Liver (tissue), 8 donors: ENCODE measurements at regions not wholly inside any gene's neighbourhood (a gene's known extent, or its start where the extent isn't known, plus 50 kb on each side); places are given as distances from the start of the nearest gene placed in this dataset.

Experiments used
- DNase-seq: peaks from one replicate; pipeline ENCODE4 v3.0.0-alpha.2; 2017; ENCODE audit warnings: low spot score
- H3K27ac ChIP-seq, 2 donors: one replicate each; pipeline ENCODE4 v1.7.0; 2013; ENCODE audit warnings: inconsistent platforms in 2 of 2, low read length in 2 of 2, control low read depth in 1 of 2, low read depth in 1 of 2, mild to moderate bottlenecking in 1 of 2
- H3K27me3 ChIP-seq, 4 donors: one replicate each; pipeline versions ENCODE4 v1.6.1 to v1.7.0; 2013; ENCODE audit warnings: low read length in 3 of 4, inconsistent platforms in 1 of 4, mild to moderate bottlenecking in 1 of 4, moderate library complexity in 1 of 4; ENCODE audit not compliant: control insufficient read depth in 4 of 4, insufficient read depth in 4 of 4
- H3K36me3 ChIP-seq, 4 donors: one replicate each; pipeline versions ENCODE4 v1.6.1 to v1.7.0; 2013; ENCODE audit warnings: low read length in 3 of 4, mild to moderate bottlenecking in 3 of 4, low read depth in 1 of 4, moderate library complexity in 1 of 4; ENCODE audit not compliant: control insufficient read depth in 4 of 4, insufficient read depth in 3 of 4
- H3K4me1 ChIP-seq, 4 donors: one replicate each; pipeline versions ENCODE4 v1.6.1 to v1.7.0; 2013; ENCODE audit warnings: low read length in 3 of 4, mild to moderate bottlenecking in 3 of 4, moderate library complexity in 1 of 4; ENCODE audit not compliant: control insufficient read depth in 4 of 4, insufficient read depth in 4 of 4
- H3K4me3 ChIP-seq, 3 donors: one replicate each; pipeline versions ENCODE4 v1.6.1 to v1.7.0; 2013; ENCODE audit warnings: low read length in 3 of 3, control low read depth in 1 of 3, low read depth in 1 of 3, mild to moderate bottlenecking in 1 of 3
- H3K9ac ChIP-seq, 2 donors: one replicate each; pipeline ENCODE4 v1.7.0; 2013; ENCODE audit warnings: low read length in 2 of 2, mild to moderate bottlenecking in 2 of 2, moderate library complexity in 2 of 2, control low read depth in 1 of 2, low read depth in 1 of 2
- H3K9me3 ChIP-seq, 4 donors: one replicate each; pipeline versions ENCODE4 v1.6.1 to v1.7.0; 2013; ENCODE audit warnings: low read length in 3 of 4; ENCODE audit not compliant: control insufficient read depth in 4 of 4
- EGR1 ChIP-seq, 2 donors: IDR thresholded peaks; 2 replicates each; pipeline ENCODE4 v1.6.1; 2016 to 2018; ENCODE audit warnings: antibody characterized with exemption in 2 of 2, low read depth in 2 of 2
- FOXA1 ChIP-seq: IDR thresholded peaks from 2 replicates; pipeline ENCODE4 v1.6.1; 2016; ENCODE audit warnings: antibody characterized with exemption
- FOXA2 ChIP-seq: IDR thresholded peaks from 2 replicates; pipeline ENCODE4 v1.6.1; 2016; ENCODE audit warnings: antibody characterized with exemption
- GABPA ChIP-seq, 2 donors: IDR thresholded peaks in 1 of 2; conservative IDR thresholded peaks in 1 of 2; 2 replicates each; pipeline ENCODE4 v1.6.1; 2016; ENCODE audit warnings: antibody characterized with exemption in 2 of 2, mild to moderate bottlenecking in 1 of 2, moderate library complexity in 1 of 2
- HNF4A ChIP-seq, 2 donors: conservative IDR thresholded peaks; 2 replicates each; pipeline ENCODE4 v1.6.1; 2016; ENCODE audit warnings: antibody characterized with exemption in 2 of 2, mild to moderate bottlenecking in 2 of 2
- HNF4G ChIP-seq: IDR thresholded peaks from 2 replicates; pipeline ENCODE4 v1.6.1; 2016; ENCODE audit warnings: antibody characterized with exemption
- JUND ChIP-seq, 2 donors: IDR thresholded peaks; 2 replicates each; pipeline ENCODE4 v1.6.1; 2016; ENCODE audit warnings: antibody characterized with exemption in 2 of 2
- NR2F2 ChIP-seq: IDR thresholded peaks from 2 replicates; pipeline ENCODE4 v1.6.1; 2016; ENCODE audit warnings: antibody characterized with exemption
- RAD21 ChIP-seq, 2 donors: IDR thresholded peaks; 2 replicates each; pipeline ENCODE4 v1.6.1; 2016; ENCODE audit warnings: antibody characterized with exemption in 2 of 2, mild to moderate bottlenecking in 2 of 2
- RXRA ChIP-seq, 2 donors: IDR thresholded peaks; 2 replicates each; pipeline ENCODE4 v1.6.1; 2017 to 2018; ENCODE audit warnings: antibody characterized with exemption in 2 of 2, mild to moderate bottlenecking in 1 of 2
- SP1 ChIP-seq: IDR thresholded peaks from 2 replicates; pipeline ENCODE4 v1.6.1; 2018; ENCODE audit warnings: antibody characterized with exemption, mild to moderate bottlenecking
- TAF1 ChIP-seq: conservative IDR thresholded peaks from 2 replicates; pipeline ENCODE4 v1.6.1; 2016; ENCODE audit warnings: antibody characterized with exemption, mild to moderate bottlenecking
- YY1 ChIP-seq: IDR thresholded peaks from 2 replicates; pipeline ENCODE4 v1.6.1; 2016; ENCODE audit warnings: antibody characterized with exemption, mild to moderate bottlenecking
- WGBS: extraction: QIAGEN DNeasy Blood & Tissue Kit; methylation state at CpG from one replicate; pipeline ENCODE4 v1.1.7; 2013; 5-methylcytosine and 5-hydroxymethylcytosine counted together
- TF ChIP-seq, protein P1 (sequence below): fragments of 150-350 bp; IDR thresholded peaks from 2 replicates; pipeline ENCODE4 v1.5.1; 2017; ENCODE audit warnings: improper control_type of control experiment, low read depth, low read length; ENCODE audit not compliant: missing input control
- TF ChIP-seq, protein P2 (sequence below): IDR thresholded peaks from 2 replicates; pipeline ENCODE4 v1.6.1; 2016; ENCODE audit warnings: antibody characterized with exemption
- TF ChIP-seq, protein P3 (sequence below): IDR thresholded peaks from 2 replicates; pipeline ENCODE4 v1.6.1; 2016; ENCODE audit warnings: antibody characterized with exemption, mild to moderate bottlenecking
- TF ChIP-seq, protein P4 (sequence below): IDR thresholded peaks from 2 replicates; pipeline ENCODE4 v1.6.1; 2016; ENCODE audit warnings: antibody characterized with exemption
- TF ChIP-seq, protein P5 (sequence below): IDR thresholded peaks from 2 replicates; pipeline ENCODE4 v1.6.1; 2016; ENCODE audit warnings: antibody characterized with exemption
- donor health status: healthy.
- donor health status: healthy.
- donor health status: healthy.
- donor health status: healthy.
- donor health status: healthy.

DNA sequence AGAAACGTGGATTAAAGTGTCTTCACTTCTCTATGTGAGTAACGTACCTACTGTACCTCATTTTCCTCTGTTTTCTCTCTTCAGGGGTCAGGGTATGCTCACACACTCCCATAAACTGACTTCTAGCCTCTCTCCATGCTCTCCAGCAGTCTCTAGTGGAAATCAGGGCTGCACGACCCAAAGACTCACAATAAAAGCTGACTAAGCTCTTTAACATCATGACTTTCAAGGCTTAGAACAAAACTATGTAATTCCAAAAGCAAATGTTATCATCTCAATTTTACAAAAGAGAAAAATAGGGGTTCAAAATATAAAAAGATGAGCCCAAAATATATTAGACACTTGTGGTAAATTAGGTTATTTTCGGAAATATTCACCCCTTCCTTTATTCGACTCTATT, 62.5 kb upstream of the KRTAP11-1 start:
- Histone ChIP-seq H3K36me3 (no peaks in the 10 kb centered on the region), H3K9ac (no peak overlapping the region), H3K27ac (no peak overlapping the region), H3K27me3 (no peaks in the 10 kb centered on the region), H3K4me3 (no peak overlapping the region), H3K4me1 (no peaks in the 10 kb centered on the region), H3K9me3 (no peaks in the 10 kb centered on the region)
- 55% methylated on average over 5 of the region's 5 CpGs for WGBS
- TF ChIP-seq FOXA2 (no peak), HNF4G (no peak), JUND (IDR thresholded peaks at IDR 0.05) (no peak), SP1 (no peak), NR2F2 (no peak), RAD21 (IDR thresholded peaks at IDR 0.05) (no peak), TAF1 (no peak), RXRA (IDR thresholded peaks at IDR 0.05) (no peak), GABPA (IDR thresholded peaks at IDR 0.05 in 1 of 2, conservative IDR thresholded peaks at IDR 0.05 in 1 of 2) (no peak), HNF4A (conservative IDR thresholded peaks at IDR 0.05) (no peak), YY1 (no peak), FOXA1 (no peak), EGR1 (IDR thresholded peaks at IDR 0.05; ENCODE audit: low read depth in 2 of 2) (no peak)
- TF ChIP-seq, protein P1, sequence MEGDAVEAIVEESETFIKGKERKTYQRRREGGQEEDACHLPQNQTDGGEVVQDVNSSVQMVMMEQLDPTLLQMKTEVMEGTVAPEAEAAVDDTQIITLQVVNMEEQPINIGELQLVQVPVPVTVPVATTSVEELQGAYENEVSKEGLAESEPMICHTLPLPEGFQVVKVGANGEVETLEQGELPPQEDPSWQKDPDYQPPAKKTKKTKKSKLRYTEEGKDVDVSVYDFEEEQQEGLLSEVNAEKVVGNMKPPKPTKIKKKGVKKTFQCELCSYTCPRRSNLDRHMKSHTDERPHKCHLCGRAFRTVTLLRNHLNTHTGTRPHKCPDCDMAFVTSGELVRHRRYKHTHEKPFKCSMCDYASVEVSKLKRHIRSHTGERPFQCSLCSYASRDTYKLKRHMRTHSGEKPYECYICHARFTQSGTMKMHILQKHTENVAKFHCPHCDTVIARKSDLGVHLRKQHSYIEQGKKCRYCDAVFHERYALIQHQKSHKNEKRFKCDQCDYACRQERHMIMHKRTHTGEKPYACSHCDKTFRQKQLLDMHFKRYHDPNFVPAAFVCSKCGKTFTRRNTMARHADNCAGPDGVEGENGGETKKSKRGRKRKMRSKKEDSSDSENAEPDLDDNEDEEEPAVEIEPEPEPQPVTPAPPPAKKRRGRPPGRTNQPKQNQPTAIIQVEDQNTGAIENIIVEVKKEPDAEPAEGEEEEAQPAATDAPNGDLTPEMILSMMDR, result no peak
- TF ChIP-seq, protein P2, sequence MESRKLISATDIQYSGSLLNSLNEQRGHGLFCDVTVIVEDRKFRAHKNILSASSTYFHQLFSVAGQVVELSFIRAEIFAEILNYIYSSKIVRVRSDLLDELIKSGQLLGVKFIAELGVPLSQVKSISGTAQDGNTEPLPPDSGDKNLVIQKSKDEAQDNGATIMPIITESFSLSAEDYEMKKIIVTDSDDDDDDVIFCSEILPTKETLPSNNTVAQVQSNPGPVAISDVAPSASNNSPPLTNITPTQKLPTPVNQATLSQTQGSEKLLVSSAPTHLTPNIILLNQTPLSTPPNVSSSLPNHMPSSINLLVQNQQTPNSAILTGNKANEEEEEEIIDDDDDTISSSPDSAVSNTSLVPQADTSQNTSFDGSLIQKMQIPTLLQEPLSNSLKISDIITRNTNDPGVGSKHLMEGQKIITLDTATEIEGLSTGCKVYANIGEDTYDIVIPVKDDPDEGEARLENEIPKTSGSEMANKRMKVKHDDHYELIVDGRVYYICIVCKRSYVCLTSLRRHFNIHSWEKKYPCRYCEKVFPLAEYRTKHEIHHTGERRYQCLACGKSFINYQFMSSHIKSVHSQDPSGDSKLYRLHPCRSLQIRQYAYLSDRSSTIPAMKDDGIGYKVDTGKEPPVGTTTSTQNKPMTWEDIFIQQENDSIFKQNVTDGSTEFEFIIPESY, result no peak
- TF ChIP-seq, protein P3, sequence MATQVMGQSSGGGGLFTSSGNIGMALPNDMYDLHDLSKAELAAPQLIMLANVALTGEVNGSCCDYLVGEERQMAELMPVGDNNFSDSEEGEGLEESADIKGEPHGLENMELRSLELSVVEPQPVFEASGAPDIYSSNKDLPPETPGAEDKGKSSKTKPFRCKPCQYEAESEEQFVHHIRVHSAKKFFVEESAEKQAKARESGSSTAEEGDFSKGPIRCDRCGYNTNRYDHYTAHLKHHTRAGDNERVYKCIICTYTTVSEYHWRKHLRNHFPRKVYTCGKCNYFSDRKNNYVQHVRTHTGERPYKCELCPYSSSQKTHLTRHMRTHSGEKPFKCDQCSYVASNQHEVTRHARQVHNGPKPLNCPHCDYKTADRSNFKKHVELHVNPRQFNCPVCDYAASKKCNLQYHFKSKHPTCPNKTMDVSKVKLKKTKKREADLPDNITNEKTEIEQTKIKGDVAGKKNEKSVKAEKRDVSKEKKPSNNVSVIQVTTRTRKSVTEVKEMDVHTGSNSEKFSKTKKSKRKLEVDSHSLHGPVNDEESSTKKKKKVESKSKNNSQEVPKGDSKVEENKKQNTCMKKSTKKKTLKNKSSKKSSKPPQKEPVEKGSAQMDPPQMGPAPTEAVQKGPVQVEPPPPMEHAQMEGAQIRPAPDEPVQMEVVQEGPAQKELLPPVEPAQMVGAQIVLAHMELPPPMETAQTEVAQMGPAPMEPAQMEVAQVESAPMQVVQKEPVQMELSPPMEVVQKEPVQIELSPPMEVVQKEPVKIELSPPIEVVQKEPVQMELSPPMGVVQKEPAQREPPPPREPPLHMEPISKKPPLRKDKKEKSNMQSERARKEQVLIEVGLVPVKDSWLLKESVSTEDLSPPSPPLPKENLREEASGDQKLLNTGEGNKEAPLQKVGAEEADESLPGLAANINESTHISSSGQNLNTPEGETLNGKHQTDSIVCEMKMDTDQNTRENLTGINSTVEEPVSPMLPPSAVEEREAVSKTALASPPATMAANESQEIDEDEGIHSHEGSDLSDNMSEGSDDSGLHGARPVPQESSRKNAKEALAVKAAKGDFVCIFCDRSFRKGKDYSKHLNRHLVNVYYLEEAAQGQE, result no peak
- TF ChIP-seq, protein P4, sequence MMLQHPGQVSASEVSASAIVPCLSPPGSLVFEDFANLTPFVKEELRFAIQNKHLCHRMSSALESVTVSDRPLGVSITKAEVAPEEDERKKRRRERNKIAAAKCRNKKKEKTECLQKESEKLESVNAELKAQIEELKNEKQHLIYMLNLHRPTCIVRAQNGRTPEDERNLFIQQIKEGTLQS, result no peak
- TF ChIP-seq, protein P5, sequence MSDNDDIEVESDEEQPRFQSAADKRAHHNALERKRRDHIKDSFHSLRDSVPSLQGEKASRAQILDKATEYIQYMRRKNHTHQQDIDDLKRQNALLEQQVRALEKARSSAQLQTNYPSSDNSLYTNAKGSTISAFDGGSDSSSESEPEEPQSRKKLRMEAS, result no peak
- DNase-seq, result no peak

DNA sequence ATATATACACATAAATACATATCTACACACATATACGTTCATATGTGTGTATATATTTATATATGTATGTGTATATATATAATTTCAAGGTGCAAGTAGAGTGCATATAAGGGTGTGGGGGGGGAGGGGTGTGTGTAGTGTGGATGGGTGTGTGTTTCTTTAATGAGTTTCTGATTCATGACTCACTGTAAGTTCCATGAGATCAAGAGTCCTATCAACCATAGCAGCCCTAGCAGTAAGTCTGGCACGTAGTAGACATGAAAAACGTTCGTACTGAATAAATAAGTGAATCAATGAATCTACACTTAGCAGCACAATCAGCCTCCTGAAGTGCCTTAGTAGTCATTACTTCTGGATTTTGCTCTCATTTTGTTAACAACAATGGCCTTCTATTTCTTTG, 61.9 kb upstream of the KRTAP11-1 start:
- H3K4me1 ChIP-seq, result no peaks in the 10 kb centered on the region
- no peak for DNase-seq
- no peak overlapping the region for H3K9ac ChIP-seq
- WGBS, result 74% methylated on average over 4 of the region's 4 CpGs
- H3K36me3 ChIP-seq, result no peaks in the 10 kb centered on the region
- H3K9me3 ChIP-seq, result no peaks in the 10 kb centered on the region
- no peak overlapping the region for H3K27ac ChIP-seq
- H3K27me3 ChIP-seq, result no peaks in the 10 kb centered on the region
- H3K4me3 ChIP-seq, result no peak overlapping the region
- TF ChIP-seq RAD21 (IDR thresholded peaks at IDR 0.05) (no peak), HNF4G (no peak), FOXA2 (no peak), TAF1 (no peak), EGR1 (IDR thresholded peaks at IDR 0.05; ENCODE audit: low read depth in 2 of 2) (no peak), FOXA1 (no peak)
- TF ChIP-seq, protein P3, result no peak
- TF ChIP-seq, protein P5, result no peak
- TF ChIP-seq, protein P2, result no peak
- TF ChIP-seq, protein P4, result no peak
